HG02642 (cell line): ENCODE measurements at regions not wholly inside any gene's neighbourhood (a gene's known extent, or its start where the extent isn't known, plus 50 kb on each side); places are given as distances from the start of the nearest gene placed in this dataset.

Experiments used
- ATAC-seq: cut with Tn5 transposase; IDR thresholded peaks from one replicate; pipeline ENCODE4 v1.9.1; 2021; ENCODE audit warnings: mild to moderate bottlenecking; ENCODE audit not compliant: unreplicated experiment, poor library complexity

- no peak for ATAC-seq
These were observed 1142.9 kb upstream of the PABPC4L start for GRCh38 chr4:135344492-135344891.

DNA sequence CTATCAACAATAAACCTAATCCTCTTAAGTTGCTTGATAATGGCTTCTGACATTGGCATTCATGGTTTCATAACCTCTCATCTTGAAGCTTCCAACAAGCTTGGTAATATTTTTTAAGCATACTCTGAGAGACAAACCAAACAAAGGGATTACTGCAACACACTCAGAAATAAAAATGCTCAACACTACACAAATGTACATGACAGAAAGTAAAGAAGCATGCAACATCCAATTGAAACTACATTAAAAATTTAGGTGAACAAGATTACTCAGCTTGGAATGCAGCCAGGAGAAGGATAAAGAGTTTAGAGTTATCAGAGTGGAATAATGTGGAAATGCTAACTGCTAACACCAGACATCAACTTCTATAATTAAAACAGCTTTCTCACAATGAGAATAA lies 1136.6 kb upstream of the PABPC4L start:
- ATAC-seq = no peak

DNA sequence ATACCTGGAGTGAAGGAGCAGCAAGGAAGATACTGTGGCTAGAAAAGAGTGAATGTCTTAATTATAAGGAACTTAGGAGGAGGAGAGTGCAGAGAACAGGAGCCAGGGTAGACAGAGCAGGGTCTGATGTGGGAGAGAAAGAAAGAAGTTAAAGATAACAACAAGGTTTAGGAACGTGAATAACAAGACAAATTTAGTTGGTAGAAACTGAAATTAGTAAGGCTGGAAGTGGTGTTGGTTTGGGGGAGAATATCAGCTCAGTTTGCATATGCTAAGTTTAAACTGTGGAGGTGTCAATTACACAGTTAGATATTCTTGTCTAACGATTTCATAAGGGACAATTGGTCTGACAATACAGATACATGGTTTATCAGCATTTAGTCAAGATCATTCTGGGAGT lies 1123.7 kb upstream of the PABPC4L start:
- ATAC-seq = no peak

- ATAC-seq = no peak
These were observed 1118.1 kb upstream of the PABPC4L start for GRCh38 chr4:135319685-135320084.

GRCh38 chr4:135316266-135316779 lies 1114.7 kb upstream of the PABPC4L start:
- no peak for ATAC-seq

DNA sequence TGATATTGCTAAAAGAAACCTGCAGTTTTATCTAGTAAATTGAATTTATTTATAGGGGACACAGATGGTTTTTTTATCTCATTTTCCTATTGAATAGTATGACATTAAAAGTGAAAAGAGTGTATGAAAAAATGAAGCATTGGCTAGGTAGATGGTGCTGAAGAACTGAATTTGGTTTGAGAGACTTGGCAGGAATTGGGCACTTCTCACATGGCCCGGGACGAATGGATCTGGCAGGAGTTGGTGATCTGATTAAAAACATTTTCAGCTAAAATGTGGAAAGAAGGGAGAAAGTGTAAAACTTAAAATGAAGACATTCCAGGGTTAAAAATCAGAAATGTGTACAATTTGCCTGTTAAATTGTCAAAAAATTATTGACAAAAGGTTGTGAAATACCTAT lies 1088.5 kb upstream of the PABPC4L start:
- ATAC-seq = no peak

DNA sequence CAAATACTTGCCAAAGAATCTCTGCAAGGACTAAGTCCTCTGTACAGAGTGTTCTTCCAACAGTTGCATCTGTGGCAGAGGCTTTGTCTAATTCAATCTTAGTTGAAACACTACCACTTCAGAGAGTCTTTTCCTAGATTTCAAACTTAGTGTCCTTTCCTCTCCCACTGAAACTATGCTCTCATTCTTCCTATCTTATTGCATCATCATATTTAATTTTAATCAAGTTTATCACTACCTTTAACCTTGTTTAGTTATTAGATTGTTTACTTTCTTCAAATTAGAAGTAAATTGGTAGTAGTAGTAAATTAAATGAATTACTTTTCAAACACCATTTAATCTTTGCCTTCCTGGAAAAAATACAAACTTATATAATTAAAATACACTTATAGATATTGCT lies 1082.3 kb upstream of the PABPC4L start:
- no peak for ATAC-seq

- no peak for ATAC-seq
These were observed 1081.1 kb upstream of the PABPC4L start for GRCh38 chr4:135282676-135283075.

- ATAC-seq = no peak
These were observed 1079.6 kb upstream of the PABPC4L start for GRCh38 chr4:135281230-135281629.

GRCh38 chr4:135277980-135278315 lies 1076.4 kb upstream of the PABPC4L start:
- no peak for ATAC-seq

DNA sequence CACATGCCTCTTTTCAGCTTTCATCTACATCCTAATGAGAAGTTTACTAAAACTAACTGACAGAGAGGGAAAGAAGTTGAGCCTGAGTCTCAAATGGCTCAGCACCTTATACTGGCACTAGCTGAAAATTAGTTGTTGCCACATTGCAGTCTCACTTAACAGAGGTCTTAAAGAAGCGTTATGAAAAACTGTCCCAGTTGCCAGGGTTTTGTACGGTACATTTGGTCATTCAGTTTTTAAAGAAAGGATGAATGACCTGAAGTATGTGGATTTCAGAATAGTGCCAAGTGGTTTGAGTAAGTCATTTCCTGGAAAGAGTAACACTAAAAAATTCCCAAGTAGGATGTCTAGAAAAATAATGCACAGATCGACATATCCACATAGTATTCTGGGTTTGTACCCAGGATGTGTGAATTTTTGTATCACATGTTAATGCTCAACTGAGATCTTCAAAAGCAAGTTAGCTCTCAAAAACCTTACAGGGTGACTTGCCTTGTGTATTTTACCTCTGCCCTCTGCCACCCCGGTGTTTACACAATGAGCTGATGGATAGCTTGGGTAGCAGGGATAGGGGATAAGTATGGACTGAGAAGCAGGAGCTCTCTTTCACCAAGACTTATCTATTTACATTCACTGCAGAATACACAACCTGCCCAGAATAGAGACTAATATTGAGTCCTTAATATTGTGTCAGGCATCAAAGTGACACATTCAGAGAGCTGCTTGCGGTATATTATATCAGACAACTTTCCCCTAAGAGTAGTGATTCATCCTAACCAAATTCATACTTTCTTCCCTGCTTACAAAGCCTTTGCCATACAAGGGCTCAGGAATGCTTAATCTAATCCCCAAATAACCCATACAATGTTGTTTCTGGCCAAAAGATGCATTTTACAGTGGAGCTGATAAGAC lies 1075.7 kb upstream of the PABPC4L start:
- ATAC-seq = no peak

- no peak for ATAC-seq
These were observed 1072.8 kb upstream of the PABPC4L start for GRCh38 chr4:135274416-135274815.

- ATAC-seq = peak; percentile 82
These were observed 1067.7 kb upstream of the PABPC4L start for GRCh38 chr4:135269125-135269890.

DNA sequence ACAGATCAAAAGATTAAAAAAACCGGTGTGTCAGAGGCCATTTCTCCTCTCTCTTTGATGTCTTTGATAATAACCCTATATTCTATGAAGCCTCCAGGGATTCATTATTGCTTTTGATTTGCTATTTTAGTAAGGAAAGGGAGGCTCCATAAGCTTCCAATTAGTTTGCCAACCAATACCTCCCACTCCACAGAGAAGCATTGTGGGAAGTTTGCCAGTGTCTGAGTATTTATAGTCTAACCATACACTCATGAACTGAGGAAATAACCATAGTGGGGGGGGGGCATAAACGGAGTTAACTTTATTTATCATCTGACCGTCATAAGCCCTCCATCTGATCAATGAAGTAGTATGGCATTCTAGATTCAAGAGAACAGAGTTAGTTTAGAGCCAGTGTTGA lies 1066.8 kb upstream of the PABPC4L start:
- ATAC-seq = no peak

- ATAC-seq = no peak
These were observed 1065.7 kb upstream of the PABPC4L start for GRCh38 chr4:135267148-135267865.

DNA sequence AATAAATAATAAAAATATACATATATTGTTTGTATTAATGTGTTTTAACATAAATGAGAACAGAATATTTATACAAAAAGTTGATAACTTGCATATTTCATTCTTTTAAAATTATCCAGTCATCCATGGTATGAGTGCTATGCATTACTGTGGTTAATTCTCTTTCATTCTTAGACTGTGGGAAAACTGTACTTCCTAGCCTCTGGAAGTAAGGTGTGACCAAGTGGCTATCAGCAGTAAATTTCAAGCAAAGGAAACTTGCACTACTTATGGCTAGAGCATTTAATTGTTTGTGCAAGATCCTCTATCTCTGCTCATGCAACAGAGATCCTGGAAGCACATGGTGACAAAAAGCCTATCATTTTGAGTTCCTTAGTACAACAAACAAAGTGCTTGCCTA lies 1054.5 kb upstream of the PABPC4L start:
- no peak for ATAC-seq

- ATAC-seq = no peak
These were observed 1048.5 kb upstream of the PABPC4L start for GRCh38 chr4:135250040-135250439.

DNA sequence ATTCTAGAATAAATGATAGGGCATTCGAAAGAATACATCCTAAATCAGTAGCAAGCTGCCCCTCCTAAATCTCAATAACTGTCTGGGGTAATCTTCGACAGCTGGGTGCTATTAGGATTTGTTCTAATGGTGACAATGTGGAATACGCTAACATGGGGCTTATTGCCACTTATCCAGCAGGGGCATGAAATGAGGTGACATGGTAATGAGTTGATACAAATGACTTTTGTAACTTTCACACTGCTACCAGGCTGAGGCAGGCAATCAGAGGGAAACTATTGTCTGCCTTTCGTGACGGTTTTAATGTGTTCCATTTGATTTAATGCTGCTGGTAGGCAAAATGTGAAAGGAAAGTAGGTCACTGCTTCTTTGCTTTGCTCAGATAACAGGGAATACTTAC lies 1047.4 kb upstream of the PABPC4L start:
- no peak for ATAC-seq

DNA sequence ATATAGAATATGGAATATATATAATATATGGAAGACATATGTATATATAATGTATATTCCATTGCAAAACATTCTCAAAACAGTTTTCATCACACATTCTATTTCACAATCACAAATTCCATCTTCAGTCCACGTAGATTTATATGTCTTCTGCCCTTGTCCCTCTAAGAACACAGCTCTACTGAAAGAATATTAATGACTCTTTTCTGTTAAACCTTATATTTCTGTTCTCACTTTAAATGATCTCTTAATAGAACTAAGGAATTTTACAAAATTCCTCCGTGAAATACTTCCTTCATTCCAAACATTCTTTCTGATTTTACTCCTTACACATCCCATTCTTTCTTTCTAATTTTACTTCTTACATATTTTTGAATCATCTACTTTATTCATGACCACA lies 1043.1 kb upstream of the PABPC4L start:
- no peak for ATAC-seq

DNA sequence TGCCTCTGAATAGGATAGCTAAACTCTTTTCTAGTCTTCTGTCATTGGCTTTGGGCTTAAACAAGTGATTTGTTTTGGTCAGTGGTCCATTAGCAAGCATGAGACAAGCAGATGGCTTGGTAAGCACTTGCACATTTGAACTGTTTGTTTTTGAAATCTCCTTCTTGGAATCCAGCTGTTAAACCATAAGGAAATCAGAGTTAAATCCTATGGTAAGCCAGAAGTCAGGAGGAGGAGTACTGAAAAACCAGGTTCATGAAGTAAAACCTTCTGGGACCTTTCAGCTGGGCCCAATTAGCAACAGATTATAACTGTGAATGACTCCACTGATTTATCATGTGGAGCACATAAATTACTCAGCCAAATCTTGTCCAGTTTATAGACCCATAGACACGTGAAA lies 1042.5 kb upstream of the PABPC4L start:
- ATAC-seq = no peak

DNA sequence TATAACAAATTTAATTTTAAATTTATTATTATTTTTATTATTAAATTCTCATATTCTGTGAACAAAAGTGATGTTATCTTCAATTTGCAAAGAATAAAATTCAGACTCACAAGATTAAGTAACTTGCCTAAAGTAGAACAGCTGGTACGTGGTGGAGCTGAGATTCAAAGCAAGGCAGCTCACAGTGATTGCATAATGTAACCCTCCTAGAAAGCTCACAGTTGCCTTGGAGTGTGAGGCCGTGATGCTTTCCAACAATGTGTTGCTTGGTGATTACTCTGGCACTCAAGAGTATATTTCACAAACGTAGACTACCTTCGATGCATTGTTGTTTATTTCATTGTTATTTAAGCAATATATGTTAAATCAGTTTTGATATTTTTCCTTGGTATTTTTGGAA lies 1039.2 kb upstream of the PABPC4L start:
- no peak for ATAC-seq
